Stomach (tissue), 4 donors: ENCODE measurements at regions not wholly inside any gene's neighbourhood (a gene's known extent, or its start where the extent isn't known, plus 50 kb on each side); places are given as distances from the start of the nearest gene placed in this dataset.

Source experiments
- CTCF ChIP-seq, 7 experiments: fragments of 450-650 bp in 4 of 7; fragments of 200-600 bp in 3 of 7; sonication (generic) in 3 of 7; IDR thresholded peaks; one replicate each; pipeline ENCODE4 v1.5.1; 2016 to 2019; ENCODE audit warnings: antibody characterized with exemption in 7 of 7, control low read depth in 2 of 7, mild to moderate bottlenecking in 1 of 7
- POLR2A ChIP-seq, 4 donors: fragments of 450-650 bp; IDR thresholded peaks; one replicate each; pipeline ENCODE4 v1.6.1; 2016; ENCODE audit warnings: antibody characterized with exemption in 4 of 4, control low read depth in 2 of 4, mild to moderate bottlenecking in 1 of 4, moderate library complexity in 1 of 4
- POLR2AphosphoS5 ChIP-seq, 3 donors: sonication (generic); formaldehyde crosslinking; IDR thresholded peaks; one replicate each; pipeline ENCODE4 v1.6.1; 2016; ENCODE audit warnings: antibody characterized with exemption in 3 of 3

GRCh38 chr9:19568946-19569345 lies 160.1 kb downstream of the ACER2 start:
- no peak for TF ChIP-seq POLR2AphosphoS5 (IDR thresholded peaks at IDR 0.05)
- no peak for TF ChIP-seq CTCF (IDR thresholded peaks at IDR 0.05)
- TF ChIP-seq POLR2A (IDR thresholded peaks at IDR 0.05) = no peak
